GF-D8 (cell line): ENCODE measurements at regions not wholly inside any gene's neighbourhood (a gene's known extent, or its start where the extent isn't known, plus 50 kb on each side); places are given as distances from the start of the nearest gene placed in this dataset.
"Not testable (repeated sequence)": the region's sequence is repeated elsewhere in the genome, so short reads cannot be mapped to it uniquely, and the experiment has no call there.

Experiments used
- DNase-seq: peaks from one replicate; lab custom pipeline; 2025; lab: John Stamatoyannopoulos, UW

DNA sequence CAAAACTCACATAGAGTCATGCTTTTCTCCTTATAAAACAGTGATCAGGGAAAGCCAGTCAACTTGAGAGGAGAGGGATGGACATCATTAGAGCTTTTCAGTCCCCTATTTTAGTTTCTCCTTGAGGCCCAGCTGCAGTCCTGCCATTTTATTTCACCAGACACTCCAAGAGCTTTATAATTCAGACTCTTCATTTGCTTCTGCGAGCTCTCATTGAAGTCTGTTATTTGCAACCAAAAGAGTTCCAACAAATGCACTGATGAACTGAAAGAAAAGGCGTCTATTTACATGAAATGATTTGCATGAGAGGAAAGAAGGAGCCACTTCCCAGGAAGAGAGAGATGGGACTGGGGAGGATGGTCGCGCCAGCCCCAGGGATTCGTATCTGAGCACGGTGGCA is 86.8 kb downstream of the NDUFA12 start:
- no peak for DNase-seq

DNA sequence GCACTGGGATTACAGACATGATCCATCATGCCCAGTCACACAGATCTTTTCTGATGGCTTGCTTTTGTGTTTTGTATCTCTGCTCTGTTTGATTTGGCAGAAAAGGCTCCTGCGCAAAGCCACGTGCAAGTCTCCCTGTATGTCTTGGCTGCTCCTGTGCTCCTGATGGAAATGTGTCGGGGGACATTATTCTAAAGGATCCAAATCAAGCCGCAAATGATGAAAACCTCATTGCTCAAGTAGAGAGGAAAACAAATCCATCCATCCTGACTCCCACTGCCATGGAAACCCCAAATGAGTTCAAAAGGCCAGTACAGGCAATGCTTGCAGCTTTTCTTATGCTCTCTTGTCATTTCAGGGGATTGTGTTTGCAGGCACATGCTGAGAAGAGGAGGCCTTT is 93.8 kb downstream of the NDUFA12 start:
- DNase-seq, result no peak

DNA sequence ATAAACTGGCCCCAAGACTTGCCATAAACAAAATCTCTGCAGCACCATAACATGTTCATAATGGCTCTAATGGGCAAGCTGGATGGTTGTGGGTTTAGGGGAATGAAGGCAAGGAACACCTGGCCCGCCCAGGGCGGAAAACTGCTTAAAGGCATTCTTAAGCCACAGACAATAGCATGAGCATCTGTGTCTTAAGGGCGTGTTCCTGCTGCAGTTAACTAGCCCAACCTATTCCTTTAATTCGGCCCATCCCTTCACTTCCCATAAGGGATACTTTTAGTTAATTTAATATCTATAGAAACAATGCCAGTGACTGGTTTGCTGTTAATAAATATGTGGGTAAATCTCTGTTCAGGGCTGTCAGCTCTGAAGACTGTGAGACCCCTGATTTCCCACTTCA is 97.7 kb downstream of the NDUFA12 start:
- not testable (repeated sequence) for DNase-seq

DNA sequence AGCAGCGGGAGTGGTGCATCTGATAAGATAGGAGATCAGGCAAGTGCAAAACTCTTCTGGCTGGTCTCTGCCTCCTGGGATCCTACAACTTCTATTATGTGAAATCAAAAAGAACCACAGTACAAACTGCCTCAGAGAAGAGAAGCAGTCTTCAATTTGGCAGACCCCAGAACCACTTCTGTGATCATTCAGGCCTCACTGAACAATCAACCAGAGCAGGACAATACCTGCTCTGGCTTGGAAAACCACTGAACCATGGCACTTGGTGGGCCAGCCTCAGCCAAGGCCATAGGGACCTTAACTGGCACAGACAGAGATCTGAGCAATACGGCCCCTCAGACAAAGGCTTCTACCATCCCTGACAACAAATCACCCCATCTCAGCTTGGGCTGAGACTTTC is 103.0 kb downstream of the NDUFA12 start:
- DNase-seq, result no peak

DNA sequence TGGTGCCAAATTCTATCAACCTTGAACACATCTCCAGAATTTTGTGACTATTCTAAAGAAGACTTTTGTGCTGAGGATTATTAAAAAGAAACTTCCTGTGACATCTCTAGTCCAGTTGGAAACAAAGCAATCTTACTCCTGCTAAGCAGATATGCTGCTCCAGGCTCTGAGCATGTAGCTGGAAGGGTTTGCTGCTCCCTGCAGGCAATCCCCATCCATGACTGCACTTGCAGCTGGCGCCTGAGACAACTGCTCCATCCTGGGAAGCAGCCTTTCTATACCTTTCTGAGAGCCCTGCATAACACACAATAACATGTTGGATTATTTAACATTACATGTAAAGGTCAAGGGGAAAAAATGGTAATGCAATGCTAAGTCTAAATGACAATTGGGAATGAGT is 105.1 kb downstream of the NDUFA12 start:
- no peak for DNase-seq

DNA sequence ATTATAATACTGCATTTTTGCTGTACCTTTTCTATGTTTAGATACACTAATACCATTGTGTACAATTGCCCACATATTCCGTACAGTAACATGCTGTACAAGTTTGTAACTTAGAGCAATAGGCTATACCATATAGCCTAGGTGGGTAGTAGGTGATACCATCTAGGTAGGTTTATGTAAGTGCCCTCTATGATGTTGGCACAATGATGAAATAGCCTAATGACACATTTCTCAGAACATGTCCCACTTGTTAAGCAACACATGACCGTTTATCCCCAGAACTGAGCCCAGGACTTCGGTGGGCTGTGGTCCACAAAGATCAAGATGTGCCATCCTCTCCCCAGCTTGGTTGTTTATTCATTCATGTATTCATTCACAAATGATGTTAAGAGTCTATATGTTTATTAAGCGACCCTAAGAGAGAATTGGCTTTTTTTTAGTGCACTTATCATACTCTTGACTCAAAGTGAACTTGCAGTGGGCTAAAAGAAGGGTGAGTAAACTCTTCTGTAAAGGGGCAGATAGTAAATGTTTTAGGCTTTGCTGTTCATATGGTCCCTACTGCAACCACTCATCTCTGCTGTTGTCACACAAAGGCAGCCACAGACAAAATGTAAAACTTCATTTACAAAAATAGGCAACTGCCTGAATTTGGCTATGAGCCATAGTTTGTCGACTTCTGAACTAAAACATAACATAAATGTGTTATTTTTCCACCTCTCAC is 110.8 kb downstream of the NDUFA12 start:
- DNase-seq, result no peak

DNA sequence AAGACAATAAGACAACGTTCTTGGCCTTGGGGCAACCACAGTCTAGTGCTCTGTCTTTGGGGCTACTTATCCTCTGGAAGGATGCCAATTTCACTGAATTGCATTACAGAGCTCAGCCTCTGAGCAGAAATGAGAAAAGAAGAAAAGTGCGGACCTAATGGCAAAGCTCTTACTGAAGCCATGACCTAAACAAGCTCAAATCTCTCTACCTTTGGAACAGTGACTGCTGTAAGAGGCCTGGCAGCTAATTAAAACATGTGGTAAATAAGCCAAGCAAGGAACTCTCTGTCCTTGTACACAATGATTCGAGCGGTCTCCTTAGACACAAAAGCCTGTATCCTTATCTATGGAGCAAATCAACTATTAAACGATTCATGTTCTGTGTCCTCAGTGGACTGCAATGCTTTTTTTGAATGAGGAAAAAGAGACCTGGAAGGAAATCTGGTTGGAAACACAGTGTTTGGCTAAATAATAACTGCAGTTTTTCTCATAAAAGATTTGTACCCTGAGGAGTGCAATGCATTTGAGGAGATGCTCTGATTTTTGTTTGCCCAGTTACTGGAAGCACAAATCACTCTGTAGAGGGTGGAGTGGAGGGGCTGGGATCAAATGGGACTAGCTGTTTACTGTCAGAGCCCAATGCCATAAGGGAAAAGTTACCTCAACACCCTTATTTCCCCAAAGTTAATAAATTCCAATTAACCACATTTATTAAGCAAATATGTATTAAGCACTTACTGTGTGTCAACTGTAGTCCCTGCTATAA is 113.9 kb downstream of the NDUFA12 start:
- no peak for DNase-seq

DNA sequence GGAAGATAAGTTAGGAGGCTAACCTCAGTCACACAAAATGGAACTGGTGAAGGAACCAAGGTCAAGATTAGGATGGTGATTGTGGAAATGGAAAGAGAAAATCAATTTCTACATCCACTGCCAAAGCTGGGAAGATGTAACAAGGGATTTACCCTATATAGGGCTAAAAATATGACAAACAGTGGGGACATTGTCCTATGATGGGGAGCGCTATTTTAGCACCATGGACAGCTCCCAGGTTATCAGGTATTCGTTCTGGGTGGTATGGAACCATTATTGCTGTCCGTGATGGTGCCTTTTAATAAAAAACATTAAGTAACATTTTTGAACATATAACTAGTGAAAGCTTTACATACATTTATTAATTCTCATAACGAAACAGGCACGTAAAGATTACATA is 124.0 kb downstream of the NDUFA12 start:
- DNase-seq, result no peak

DNA sequence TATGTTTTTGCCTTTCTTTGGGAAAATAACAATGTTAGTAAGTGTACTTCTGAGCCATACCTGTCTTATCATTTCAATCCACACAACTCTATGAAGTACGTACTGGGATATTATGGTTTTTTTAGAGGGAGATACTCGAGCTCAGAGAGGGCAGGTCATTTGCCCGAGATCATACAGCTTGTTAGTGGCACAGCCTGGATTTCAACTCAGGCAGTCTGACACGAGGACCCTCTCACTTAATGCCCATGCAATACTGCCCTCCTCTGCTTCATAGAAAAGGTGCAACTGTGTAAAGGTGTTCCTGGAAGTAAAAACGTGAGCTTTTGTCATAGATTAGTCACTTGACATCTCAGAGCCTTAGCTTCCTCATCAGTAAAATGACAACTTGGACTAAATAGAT is 128.0 kb downstream of the NDUFA12 start:
- no peak for DNase-seq

DNA sequence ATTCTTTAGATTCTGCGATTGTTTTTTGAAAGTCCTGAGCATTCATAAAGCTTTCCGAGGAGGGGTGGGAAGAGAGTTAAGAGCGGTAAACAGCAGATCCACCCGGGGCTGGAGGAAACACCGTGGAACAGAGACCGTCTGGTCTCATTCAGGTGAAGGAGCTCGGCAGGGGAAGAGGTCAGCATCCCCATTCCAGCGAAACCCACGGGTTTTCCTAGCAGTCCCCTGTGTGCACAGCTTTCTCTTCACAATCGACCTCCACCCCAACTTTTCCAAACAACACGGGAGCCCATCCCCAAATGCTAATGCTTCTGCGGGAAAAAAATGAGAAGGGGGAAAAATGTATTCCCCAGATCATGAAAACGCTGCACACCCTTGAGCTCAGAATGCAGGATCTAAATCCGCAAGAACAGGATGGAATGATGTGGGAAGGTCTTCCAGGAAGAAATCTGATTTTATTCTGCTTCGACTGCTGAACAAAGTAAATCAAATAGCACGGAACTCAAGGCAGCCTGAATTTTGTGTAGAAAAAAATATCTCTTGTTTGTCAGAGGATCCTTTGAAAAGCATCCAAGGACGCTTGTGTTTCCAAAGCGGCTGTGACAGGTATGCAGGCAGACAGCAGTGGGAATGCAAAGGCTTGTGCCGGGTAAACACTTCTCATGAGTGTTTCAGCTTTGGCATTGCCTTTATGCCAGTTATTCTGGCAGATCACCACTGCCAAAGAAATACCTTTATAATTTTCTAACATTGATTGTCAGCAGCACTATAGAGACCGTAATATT is 128.8 kb downstream of the NDUFA12 start:
- no peak for DNase-seq

DNA sequence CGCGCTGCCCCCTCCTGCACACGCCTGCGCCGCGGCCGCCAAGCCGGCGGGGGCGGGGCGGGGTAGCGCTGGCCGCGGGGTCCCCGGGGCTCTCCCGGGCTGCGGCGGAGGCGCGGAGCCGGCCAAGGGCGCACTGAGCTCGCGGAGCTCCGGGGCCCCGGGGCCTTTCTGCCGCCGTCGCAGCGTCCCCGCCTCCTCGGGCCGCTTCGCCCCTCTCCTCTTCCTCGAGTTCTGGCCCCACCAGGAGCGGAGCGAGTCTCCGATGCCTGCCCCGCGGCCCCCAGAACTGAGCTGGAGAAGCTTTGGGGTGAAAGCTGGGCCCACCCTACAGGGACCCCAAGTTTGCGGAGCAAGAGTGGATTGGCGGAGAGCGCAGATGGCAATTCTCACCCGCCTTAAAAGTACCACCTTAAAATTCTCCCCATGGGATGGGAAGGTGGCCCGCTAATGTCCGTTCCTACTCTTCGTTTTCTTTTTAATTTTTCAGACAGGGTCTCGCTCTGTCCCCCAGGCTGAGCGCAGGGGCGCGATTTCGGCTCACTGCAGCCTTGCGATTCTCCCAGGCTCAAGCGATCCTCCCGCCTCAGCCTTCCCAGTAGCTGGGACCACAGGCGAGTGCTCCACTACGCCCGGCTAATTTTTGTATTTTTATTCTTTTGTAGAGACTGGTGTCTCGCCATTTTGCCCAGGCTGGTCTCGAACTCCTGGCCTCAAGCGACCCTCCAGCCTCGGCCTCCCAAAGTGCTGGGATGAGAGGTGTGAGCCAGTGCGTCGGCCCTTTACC is 129.6 kb downstream of the NDUFA12 start:
- DNase-seq, result no peak

DNA sequence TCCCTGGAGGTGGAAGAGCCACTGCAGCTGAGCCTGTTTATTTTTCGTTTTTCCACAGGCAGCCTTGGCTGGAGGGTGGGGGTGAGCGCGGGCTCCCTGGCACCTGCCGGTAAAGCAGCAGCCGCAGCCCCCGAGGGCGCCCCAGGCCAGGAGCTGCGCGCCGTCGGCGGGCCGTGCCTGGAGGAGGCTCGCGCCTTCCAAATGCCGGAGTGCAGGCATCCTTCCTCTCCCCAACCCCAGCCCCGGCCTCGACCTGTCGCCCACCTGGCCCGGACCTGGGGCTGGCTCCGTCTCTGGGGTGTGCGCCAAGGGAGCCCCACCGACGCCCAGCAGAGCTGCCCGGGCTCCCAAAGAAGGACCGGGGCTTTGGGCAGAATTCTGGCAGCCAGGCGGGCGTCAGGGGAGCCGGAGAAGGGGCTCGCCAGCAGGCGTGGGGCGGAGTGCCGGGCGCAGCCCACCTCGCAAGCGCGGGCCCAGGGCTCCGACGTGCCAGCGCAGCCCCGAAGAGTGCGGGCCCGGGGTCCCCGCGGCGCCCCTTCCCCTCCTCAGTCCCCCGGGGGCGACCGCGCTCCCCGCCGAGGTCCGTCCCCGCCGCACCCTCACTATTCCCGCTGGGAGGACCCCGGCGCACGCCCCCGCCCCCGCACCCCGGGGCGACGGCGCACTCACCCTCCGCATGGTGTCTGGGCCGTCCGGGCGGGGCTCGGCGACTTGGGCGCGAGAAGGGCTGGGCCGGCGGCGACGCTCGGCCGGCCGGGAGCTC is 130.3 kb downstream of the NDUFA12 start:
- DNase-seq, result no peak

DNA sequence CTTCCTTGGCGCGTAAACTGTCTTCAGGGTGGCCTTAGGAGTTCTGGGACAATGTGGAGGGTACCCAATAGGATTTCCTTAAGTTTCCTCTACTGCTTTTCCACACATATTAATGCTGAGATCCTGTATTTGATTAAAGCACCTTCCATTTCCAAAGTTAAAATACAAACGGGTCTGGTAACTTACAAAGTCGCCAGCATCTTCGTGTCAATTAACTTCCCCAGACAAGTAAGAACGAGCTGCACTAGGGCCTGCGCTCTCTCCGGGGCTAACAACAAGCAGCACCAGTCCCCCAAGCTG is 130.9 kb downstream of the NDUFA12 start:
- DNase-seq, result no peak

DNA sequence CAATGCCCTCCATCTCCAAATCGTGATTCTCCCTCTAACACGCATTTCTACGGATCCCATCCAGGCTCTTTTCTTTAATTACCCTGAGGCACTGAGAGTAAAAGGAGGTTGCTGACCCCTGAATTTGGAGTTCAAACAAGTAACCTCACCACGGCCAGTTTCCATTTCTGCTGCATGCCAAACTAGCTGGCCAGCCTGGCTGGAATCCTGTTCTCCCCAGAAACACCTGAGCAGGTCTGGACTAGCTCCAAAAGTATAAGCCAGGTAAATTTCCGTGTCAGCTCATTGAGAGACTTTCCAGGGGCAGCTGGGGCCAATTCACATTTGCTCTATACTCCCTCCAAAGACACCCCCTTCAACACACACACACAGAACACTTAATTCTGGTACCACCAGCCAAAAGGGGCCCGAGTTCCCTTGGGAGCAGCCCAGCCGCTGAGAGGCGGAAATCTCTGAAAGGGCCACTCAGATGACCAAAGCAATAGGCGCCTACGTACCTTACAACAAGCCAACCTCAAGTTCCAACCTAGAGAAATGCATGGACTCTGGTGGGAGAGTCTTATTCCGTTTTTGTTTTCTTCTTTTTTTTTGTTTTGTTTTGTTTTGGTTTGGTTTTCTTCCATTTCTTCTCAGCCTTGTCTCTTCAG is 131.4 kb downstream of the NDUFA12 start:
- no peak for DNase-seq

DNA sequence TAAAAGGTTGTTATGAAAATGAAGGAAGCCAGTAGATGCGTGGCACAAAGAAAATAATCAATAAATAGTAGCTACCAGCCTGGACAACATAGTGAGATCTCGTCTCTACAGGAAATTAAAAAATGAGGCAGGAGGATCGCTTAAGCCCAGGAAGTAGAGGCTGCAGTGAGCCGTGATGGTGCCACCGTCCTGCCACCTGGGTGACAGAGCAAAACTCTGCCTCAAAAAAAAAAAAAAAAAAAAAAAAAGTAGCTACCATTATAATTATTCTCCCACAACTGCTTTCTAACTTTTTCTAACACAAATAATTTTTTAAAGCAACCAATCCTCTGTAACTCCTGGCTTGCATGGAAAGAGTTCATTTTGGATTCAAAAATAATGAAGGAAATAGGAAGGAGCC is 133.0 kb downstream of the NDUFA12 start:
- no peak for DNase-seq

DNA sequence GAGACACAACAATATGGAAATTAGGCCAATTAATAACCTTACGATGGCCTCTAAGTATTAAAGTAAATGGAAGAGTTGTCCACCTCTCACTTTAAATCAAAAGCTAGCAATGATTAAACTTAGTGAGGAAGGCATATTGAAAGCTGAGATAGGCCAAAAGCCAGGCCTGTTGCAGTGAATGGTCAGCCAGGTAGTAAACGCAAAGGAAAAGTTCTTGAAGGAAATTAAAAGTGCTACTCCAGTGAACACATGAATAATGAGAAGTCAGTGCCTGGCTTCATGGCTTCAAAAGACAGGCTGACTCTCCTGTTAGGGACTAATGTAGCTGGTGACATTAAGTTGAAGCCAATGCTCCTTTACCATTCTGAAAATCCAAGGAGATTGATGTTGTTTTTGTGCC is 135.3 kb downstream of the NDUFA12 start:
- DNase-seq, result no peak

DNA sequence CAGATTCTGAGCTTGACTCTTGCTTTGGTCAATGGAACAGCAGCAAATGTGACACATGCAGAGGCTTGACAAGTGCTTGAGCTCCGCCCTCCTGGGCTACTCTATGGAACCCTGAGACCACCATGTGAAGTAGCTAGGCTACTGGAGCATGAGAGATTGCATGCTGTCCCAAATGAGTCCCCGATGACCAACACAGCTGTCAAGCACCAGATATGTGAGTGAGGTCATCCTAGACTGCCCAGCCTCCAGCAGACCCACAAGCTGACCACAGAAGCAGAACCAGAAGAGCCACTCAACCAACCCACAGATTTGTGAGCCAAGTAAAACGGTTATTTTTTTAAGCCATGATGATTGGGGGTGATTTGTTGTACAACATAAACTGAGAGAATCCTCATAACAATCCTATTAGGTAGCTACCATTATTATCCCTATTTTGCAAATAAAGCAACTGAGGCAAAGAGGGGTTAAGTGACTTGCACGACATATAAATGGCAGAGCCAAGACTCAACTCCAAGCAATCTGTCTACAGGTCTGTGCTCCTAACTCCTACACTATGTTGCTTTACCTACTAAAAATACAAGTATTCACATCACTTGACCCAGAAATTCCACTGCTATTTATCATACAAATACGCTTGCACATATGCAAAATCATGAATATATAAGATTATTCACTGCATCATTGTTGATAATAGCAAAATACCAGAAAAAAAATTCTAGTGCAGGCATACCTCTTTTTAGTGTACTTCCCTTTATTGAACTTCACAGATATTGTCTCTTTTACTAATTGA is 136.2 kb downstream of the NDUFA12 start:
- no peak for DNase-seq

DNA sequence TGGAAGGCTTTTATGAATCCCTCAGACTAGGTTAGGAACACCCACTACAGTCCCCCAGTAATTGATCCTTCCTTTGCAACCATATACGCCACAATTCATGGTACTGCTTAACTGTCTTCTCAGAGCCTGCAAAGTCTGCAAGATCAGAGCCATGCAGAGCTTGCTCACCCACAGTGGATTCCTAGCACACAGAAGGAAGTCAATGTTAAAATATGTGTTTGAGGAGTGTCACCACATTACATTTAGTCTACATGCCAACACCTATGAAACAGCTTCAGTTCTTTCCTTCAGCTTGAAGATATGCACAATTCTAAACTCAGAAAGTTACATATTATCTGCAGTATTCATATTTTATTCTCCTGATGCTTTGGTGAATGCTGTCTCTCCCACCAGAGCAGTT is 138.5 kb downstream of the NDUFA12 start:
- DNase-seq, result no peak

DNA sequence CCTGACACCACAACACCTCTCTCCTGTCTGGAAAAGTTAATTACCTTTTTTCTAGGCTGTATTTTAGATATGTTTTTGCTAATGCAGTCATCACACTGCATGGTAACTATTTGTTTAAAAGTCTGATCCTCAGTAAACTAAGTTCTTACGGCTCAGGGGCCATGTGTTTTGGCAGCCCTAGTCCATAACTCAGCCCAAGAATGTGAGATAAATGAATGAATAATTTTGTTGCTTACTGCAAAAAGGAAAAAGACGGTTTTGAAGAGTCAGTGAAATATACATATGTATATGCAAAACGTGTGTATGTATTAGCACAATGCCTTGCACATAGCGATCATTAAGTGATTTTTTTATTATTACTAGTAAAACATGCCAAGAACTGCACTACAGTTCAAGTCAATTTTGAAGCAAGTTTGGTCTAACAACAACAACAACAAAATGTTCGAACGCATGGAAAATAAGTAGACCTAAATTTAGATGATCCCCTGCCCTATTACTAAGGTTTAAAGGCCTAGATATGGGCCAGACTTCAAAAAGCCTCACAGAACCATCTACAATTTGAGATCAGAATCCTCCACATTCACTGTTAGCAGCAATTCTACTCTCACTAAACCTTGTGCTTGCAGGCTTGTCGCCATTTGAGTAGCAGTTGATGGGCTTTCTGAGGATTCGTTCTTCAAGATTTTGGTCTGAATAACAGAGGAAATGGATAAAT is 140.0 kb downstream of the NDUFA12 start:
- no peak for DNase-seq

DNA sequence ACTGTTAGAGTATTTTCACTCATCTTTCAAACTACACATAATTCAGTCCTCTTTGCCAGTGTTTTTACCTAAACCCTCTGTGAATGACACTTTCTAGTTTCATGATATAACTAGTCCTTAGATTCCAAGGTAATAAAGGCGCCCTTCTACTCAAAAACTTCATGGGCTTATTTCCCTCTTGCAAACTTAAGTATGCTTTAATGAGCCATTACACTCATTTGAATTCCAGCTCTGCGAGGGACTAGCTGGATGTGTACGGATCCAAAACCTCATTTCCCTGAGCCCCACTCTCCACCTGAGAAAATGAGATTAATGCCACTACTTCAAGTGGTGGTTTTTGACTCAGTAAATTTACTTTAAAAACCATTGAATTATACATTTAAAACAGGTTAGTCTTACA is 141.1 kb downstream of the NDUFA12 start:
- DNase-seq, result no peak
